ENCODE measurements at regions not wholly inside any gene's neighbourhood (a gene's known extent, or its start where the extent isn't known, plus 50 kb on each side); places are given as distances from the start of the nearest gene placed in this dataset.

- TF ChIP-seq CTCF (IDR thresholded peaks at IDR 0.05 in 2 of 3, conservative IDR thresholded peaks at IDR 0.05 in 1 of 3; ENCODE audit: borderline replicate concordance in 1 of 3, insufficient read depth in 1 of 3, low read depth in 2 of 3, low read length in 2 of 3) (no peak), MAX (IDR thresholded peaks at IDR 0.05) (no peak)
Observed at GRCh38 chrX:138763761-138764160, 52.2 kb upstream of the FGF13 start.

Data from HCT116 (cell line).